Gastroesophageal sphincter (tissue), 4 donors: ENCODE measurements at regions not wholly inside any gene's neighbourhood (a gene's known extent, or its start where the extent isn't known, plus 50 kb on each side); places are given as distances from the start of the nearest gene placed in this dataset.

Source experiments
- ATAC-seq: fragments of 150-250 bp; one replicate; pipeline ENCODE4 v1.9.1; 2016; ENCODE audit warnings: mild to moderate bottlenecking, moderate library complexity
- H3K27ac ChIP-seq, 4 donors: fragments of 200-600 bp; sonication (generic) in 3 of 4; 1 replicate in 3 of 4; 2 replicates in 1 of 4; pipeline ENCODE4 v1.5.1; 2016 to 2019
- H3K27me3 ChIP-seq: fragments of 200-600 bp; sonication (generic); one replicate; pipeline ENCODE4 v1.5.1; 2019
- H3K36me3 ChIP-seq, 2 donors: fragments of 200-600 bp; sonication (generic); one replicate each; pipeline ENCODE4 v1.5.1; 2019; ENCODE audit warnings: control low read depth in 1 of 2
- H3K4me1 ChIP-seq, 3 donors: fragments of 200-600 bp; sonication (generic); 1 replicate in 2 of 3; 2 replicates in 1 of 3; pipeline ENCODE4 v1.5.1; 2016 to 2019; ENCODE audit warnings: control low read depth in 2 of 3
- H3K4me3 ChIP-seq, 2 donors: fragments of 200-600 bp; sonication (generic); one replicate each; pipeline ENCODE4 v1.5.1; 2019; ENCODE audit warnings: mild to moderate bottlenecking in 1 of 2, moderate library complexity in 1 of 2
- H3K9me3 ChIP-seq, 3 donors: fragments of 200-600 bp; sonication (generic); one replicate each; pipeline ENCODE4 v1.5.1; 2017 to 2019; ENCODE audit warnings: control low read depth in 2 of 3
- EP300 ChIP-seq: sonication (generic); formaldehyde crosslinking; IDR thresholded peaks from one replicate; pipeline ENCODE4 v1.6.1; 2017; ENCODE audit warnings: antibody characterized with exemption, mild to moderate bottlenecking
- POLR2A ChIP-seq, 2 donors: fragments of 450-650 bp; IDR thresholded peaks; one replicate each; pipeline ENCODE4 v1.6.1; 2017; ENCODE audit warnings: antibody characterized with exemption in 2 of 2, mild to moderate bottlenecking in 2 of 2, moderate library complexity in 1 of 2
- POLR2AphosphoS5 ChIP-seq: sonication (generic); formaldehyde crosslinking; IDR thresholded peaks from one replicate; pipeline ENCODE4 v1.6.1; 2017; ENCODE audit warnings: antibody characterized with exemption
- WGBS, 2 donors: methylation state at CpG; one replicate each; pipeline ENCODE4 v1.1.5; 2018; ENCODE audit warnings: low coverage in 1 of 2; 5-methylcytosine and 5-hydroxymethylcytosine counted together
- TF ChIP-seq, protein P1 (sequence below), 4 experiments: fragments of 200-600 bp in 2 of 4; fragments of 450-650 bp in 2 of 4; sonication (generic) in 1 of 4; IDR thresholded peaks; one replicate each; pipeline ENCODE4 v1.5.1; 2017 to 2019; ENCODE audit warnings: antibody characterized with exemption in 4 of 4, mild to moderate bottlenecking in 2 of 4, moderate library complexity in 2 of 4

GRCh38 chr2:221818616-221819320, 246.7 kb upstream of the EPHA4 start:
- Histone ChIP-seq H3K27me3 (no peaks in the 10 kb centered on the region), H3K4me3 (no peak overlapping the region), H3K4me1 (no peaks in the 10 kb centered on the region), H3K9me3 (no peaks in the 10 kb centered on the region), H3K27ac (no peak overlapping the region), H3K36me3 (no peaks in the 10 kb centered on the region)
- ATAC-seq, result no peak
- TF ChIP-seq POLR2A (IDR thresholded peaks at IDR 0.05), result no peak
- TF ChIP-seq EP300, result no peak
- TF ChIP-seq, protein P1, sequence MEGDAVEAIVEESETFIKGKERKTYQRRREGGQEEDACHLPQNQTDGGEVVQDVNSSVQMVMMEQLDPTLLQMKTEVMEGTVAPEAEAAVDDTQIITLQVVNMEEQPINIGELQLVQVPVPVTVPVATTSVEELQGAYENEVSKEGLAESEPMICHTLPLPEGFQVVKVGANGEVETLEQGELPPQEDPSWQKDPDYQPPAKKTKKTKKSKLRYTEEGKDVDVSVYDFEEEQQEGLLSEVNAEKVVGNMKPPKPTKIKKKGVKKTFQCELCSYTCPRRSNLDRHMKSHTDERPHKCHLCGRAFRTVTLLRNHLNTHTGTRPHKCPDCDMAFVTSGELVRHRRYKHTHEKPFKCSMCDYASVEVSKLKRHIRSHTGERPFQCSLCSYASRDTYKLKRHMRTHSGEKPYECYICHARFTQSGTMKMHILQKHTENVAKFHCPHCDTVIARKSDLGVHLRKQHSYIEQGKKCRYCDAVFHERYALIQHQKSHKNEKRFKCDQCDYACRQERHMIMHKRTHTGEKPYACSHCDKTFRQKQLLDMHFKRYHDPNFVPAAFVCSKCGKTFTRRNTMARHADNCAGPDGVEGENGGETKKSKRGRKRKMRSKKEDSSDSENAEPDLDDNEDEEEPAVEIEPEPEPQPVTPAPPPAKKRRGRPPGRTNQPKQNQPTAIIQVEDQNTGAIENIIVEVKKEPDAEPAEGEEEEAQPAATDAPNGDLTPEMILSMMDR (IDR thresholded peaks at IDR 0.05), result no peak
- TF ChIP-seq POLR2AphosphoS5, result no peak
- 60 to 68% methylated on average over 9 of the region's 9 CpGs for WGBS, 2 donors

GRCh38 chr2:221817878-221818277, 245.8 kb upstream of the EPHA4 start:
- Histone ChIP-seq H3K4me3 (no peak overlapping the region), H3K9me3 (no peaks in the 10 kb centered on the region), H3K4me1 (no peaks in the 10 kb centered on the region), H3K36me3 (no peaks in the 10 kb centered on the region), H3K27ac (no peak overlapping the region), H3K27me3 (no peaks in the 10 kb centered on the region)
- 100% methylated on average over 3 of the region's 3 CpGs for WGBS, 2 donors
- no peak for TF ChIP-seq POLR2A (IDR thresholded peaks at IDR 0.05)
- TF ChIP-seq POLR2AphosphoS5, result no peak
- no peak for TF ChIP-seq EP300
- TF ChIP-seq, protein P1 (IDR thresholded peaks at IDR 0.05), result no peak
- ATAC-seq, result no peak

DNA sequence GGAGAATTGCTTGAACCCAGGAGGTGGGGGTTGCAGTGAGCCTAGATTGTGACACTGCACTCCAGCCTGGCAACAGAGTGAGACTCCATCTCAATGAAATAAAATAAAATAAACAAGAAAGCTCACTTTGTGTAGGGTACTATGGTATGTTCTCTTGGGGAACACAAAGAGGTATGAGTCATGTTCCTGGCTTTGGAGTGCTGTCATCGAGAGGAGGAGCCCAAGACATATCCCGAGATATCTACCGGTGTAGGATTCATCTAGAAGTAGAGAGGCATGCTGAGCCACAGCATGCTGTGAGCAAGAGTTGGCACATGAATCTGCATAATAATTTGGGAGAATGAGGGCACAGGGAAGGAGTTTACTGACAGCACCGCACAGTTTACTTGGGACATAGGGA, 244.9 kb upstream of the EPHA4 start:
- no peaks in the 10 kb centered on the region for H3K9me3 ChIP-seq
- H3K36me3 ChIP-seq, result no peaks in the 10 kb centered on the region
- no peaks in the 10 kb centered on the region for H3K27me3 ChIP-seq
- H3K4me3 ChIP-seq, result no peak overlapping the region
- no peak overlapping the region for H3K27ac ChIP-seq
- TF ChIP-seq EP300, result no peak
- TF ChIP-seq, protein P1 (IDR thresholded peaks at IDR 0.05), result no peak
- TF ChIP-seq POLR2AphosphoS5, result no peak
- no peak for TF ChIP-seq POLR2A (IDR thresholded peaks at IDR 0.05)
- no peaks in the 10 kb centered on the region for H3K4me1 ChIP-seq
- WGBS, 2 donors, result 77 to 100% methylated on average over 2 to 3 of the region's 4 CpGs
- ATAC-seq, result no peak

DNA sequence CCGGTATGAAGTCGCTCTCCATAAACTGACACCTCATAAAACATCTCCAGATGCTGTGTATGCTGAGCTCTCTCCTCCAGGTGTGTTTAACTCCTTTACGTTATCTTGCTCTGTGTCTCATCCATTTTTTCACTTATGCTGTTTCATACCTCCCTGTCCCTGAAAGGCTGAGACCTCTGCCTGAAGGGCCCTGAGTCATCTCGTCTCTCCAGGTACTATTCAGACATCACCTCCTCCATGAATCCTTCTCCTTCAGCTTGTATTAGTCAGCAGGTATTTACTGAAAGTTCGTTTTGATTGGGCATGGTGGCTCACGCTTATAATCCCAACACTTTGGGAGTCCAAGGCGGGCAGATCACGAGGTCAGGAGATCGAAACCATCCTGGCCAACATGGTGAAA, 244.5 kb upstream of the EPHA4 start:
- H3K36me3 ChIP-seq, result no peaks in the 10 kb centered on the region
- H3K4me3 ChIP-seq, result no peak overlapping the region
- no peak overlapping the region for H3K27ac ChIP-seq
- no peaks in the 10 kb centered on the region for H3K9me3 ChIP-seq
- no peak for ATAC-seq
- no peak for TF ChIP-seq EP300
- TF ChIP-seq, protein P1 (IDR thresholded peaks at IDR 0.05), result no peak
- TF ChIP-seq POLR2AphosphoS5, result no peak
- TF ChIP-seq POLR2A (IDR thresholded peaks at IDR 0.05), result no peak
- 75 to 87% methylated on average over 3 to 4 of the region's 9 CpGs for WGBS, 2 donors
- no peaks in the 10 kb centered on the region for H3K27me3 ChIP-seq
- H3K4me1 ChIP-seq, result no peaks in the 10 kb centered on the region

- ATAC-seq, result no peak
- Histone ChIP-seq H3K9me3 (no peaks in the 10 kb centered on the region), H3K27me3 (no peaks in the 10 kb centered on the region), H3K36me3 (no peaks in the 10 kb centered on the region), H3K4me1 (no peaks in the 10 kb centered on the region), H3K4me3 (no peak overlapping the region), H3K27ac (no peak overlapping the region)
- TF ChIP-seq POLR2AphosphoS5, result no peak
- TF ChIP-seq POLR2A (IDR thresholded peaks at IDR 0.05), result no peak
Observed at GRCh38 chr2:221810650-221811049, 238.5 kb upstream of the EPHA4 start.
